MCF 10A (cell line): ENCODE measurements at regions not wholly inside any gene's neighbourhood (a gene's known extent, or its start where the extent isn't known, plus 50 kb on each side); places are given as distances from the start of the nearest gene placed in this dataset.
A peak's percentile ranks its signal among the peaks of the same experiment; 100 is the strongest.
"Not testable (repeated sequence)": the region's sequence is repeated elsewhere in the genome, so short reads cannot be mapped to it uniquely, and the experiment has no call there.

Experiments used
- BruUV-seq: library from RNA; stranded (reverse); fragments of 400-500 nt; replicated peaks from 2 replicates; lab custom pipeline; 2021; lab: Mats Ljungman, UMichigan
- CTCF ChIA-PET: fragments of 300-600 bp; sonication (Branson Sonifier 250); formaldehyde crosslinking; extraction: SDS; loops from one replicate; lab custom pipeline; 2021; ENCODE audit warnings: antibody characterized with exemption, inconsistent platforms; lab: Yijun Ruan, JAX
- POLR2A ChIA-PET: fragments of 300-600, 350-650 bp; sonication (Branson Sonifier 250); formaldehyde crosslinking; extraction: SDS; loops from one replicate; lab custom pipeline; 2020; ENCODE audit warnings: antibody characterized with exemption, inconsistent platforms; lab: Yijun Ruan, JAX
- DNase-seq: peaks from one replicate; pipeline ENCODE4 v3.0.0-alpha.2; 2018; ENCODE audit not compliant: unreplicated experiment
- H3K27ac Mint-ChIP-seq: one replicate; pipeline ENCODE4 v1.8.0; 2022; ENCODE audit warnings: mild to moderate bottlenecking, low read depth, mixed read lengths; ENCODE audit not compliant: unreplicated experiment
- H3K27me3 Mint-ChIP-seq: one replicate; pipeline ENCODE4 v1.8.0; 2022; ENCODE audit warnings: mixed read lengths; ENCODE audit not compliant: insufficient read depth, unreplicated experiment
- H3K36me3 Mint-ChIP-seq: one replicate; pipeline ENCODE4 v1.8.0; 2022; ENCODE audit warnings: mild to moderate bottlenecking, moderate library complexity, mixed read lengths; ENCODE audit not compliant: insufficient read depth, unreplicated experiment
- H3K4me1 Mint-ChIP-seq: one replicate; pipeline ENCODE4 v1.8.0; 2022; ENCODE audit warnings: mixed read lengths; ENCODE audit not compliant: insufficient read depth, unreplicated experiment
- H3K4me3 Mint-ChIP-seq: one replicate; pipeline ENCODE4 v1.8.0; 2022; ENCODE audit warnings: mild to moderate bottlenecking, moderate library complexity, mixed read lengths; ENCODE audit not compliant: unreplicated experiment
- H3K9me3 Mint-ChIP-seq: one replicate; pipeline ENCODE4 v1.8.0; 2022; ENCODE audit warnings: mixed read lengths; ENCODE audit not compliant: unreplicated experiment
- CTCF ChIP-seq: fragments of 200-600 bp; IDR thresholded peaks from one replicate; pipeline ENCODE4 v1.8.0; 2022; ENCODE audit warnings: antibody characterized with exemption, mild to moderate bottlenecking; ENCODE audit not compliant: unreplicated experiment
- intact Hi-C: fragments of 100-400 bp; cut with micrococcal nuclease; formaldehyde crosslinking; loops from 2 replicates; pipeline ENCODE4 v1.14.1; 2022

GRCh38 chr2:91895091-91895490, 2976.1 kb upstream of the TEKT4 start:
- intact Hi-C loops, H3K4me3 Mint-ChIP-seq, H3K4me1 Mint-ChIP-seq, CTCF ChIA-PET, H3K27ac Mint-ChIP-seq, DNase-seq, BruUV-seq, H3K9me3 Mint-ChIP-seq, POLR2A ChIA-PET, H3K36me3 Mint-ChIP-seq: not testable (repeated sequence)
- H3K27me3 Mint-ChIP-seq, result peaks cover 30% of the 10 kb centered on the region
- peak; percentile 48 for TF ChIP-seq CTCF

- H3K4me3 Mint-ChIP-seq, H3K4me1 Mint-ChIP-seq, CTCF ChIA-PET, POLR2A ChIA-PET, BruUV-seq, intact Hi-C loops, H3K36me3 Mint-ChIP-seq, DNase-seq, H3K9me3 Mint-ChIP-seq, H3K27ac Mint-ChIP-seq, H3K27me3 Mint-ChIP-seq: not testable (repeated sequence)
These were observed 2953.6 kb upstream of the TEKT4 start for GRCh38 chr2:91917602-91918001.
